HS-27A (cell line): ENCODE measurements at regions not wholly inside any gene's neighbourhood (a gene's known extent, or its start where the extent isn't known, plus 50 kb on each side); places are given as distances from the start of the nearest gene placed in this dataset.

ENCODE experiments used
- DNase-seq: peaks from one replicate; pipeline ENCODE4 v3.0.0-alpha.2; 2012; ENCODE audit warnings: low read depth, missing footprints

GRCh38 chr7:106419455-106420182, 134.8 kb upstream of the NAMPT start:
- no peak for DNase-seq

GRCh38 chr7:106418526-106418925, 133.7 kb upstream of the NAMPT start:
- DNase-seq, result no peak

- DNase-seq, result no peak
These were observed 133.3 kb upstream of the NAMPT start for GRCh38 chr7:106418094-106418493.

GRCh38 chr7:106417273-106417902, 132.6 kb upstream of the NAMPT start:
- DNase-seq, result no peak

GRCh38 chr7:106416430-106416829, 131.6 kb upstream of the NAMPT start:
- DNase-seq, result no peak

- no peak for DNase-seq
These were observed 130.7 kb upstream of the NAMPT start for GRCh38 chr7:106415433-106415832.

- DNase-seq, result no peak
These were observed 128.7 kb upstream of the NAMPT start for GRCh38 chr7:106413446-106413845.

GRCh38 chr7:106405697-106406141, 120.9 kb upstream of the NAMPT start:
- no peak for DNase-seq

- no peak for DNase-seq
These were observed 118.1 kb upstream of the NAMPT start for GRCh38 chr7:106402898-106403297.

GRCh38 chr7:106400923-106401322, 116.1 kb upstream of the NAMPT start:
- no peak for DNase-seq

GRCh38 chr7:106398786-106399185, 114.0 kb upstream of the NAMPT start:
- DNase-seq, result no peak

GRCh38 chr7:106397994-106398393, 113.2 kb upstream of the NAMPT start:
- no peak for DNase-seq

GRCh38 chr7:106394526-106394925, 109.7 kb upstream of the NAMPT start:
- DNase-seq, result no peak

GRCh38 chr7:106393564-106394251, 108.9 kb upstream of the NAMPT start:
- DNase-seq, result no peak

GRCh38 chr7:106392590-106392989, 107.8 kb upstream of the NAMPT start:
- no peak for DNase-seq

- no peak for DNase-seq
These were observed 107.4 kb upstream of the NAMPT start for GRCh38 chr7:106392144-106392543.

- no peak for DNase-seq
These were observed 102.2 kb upstream of the NAMPT start for GRCh38 chr7:106386958-106387357.

GRCh38 chr7:106384373-106384772, 99.6 kb upstream of the NAMPT start:
- no peak for DNase-seq

GRCh38 chr7:106382929-106383328, 98.1 kb upstream of the NAMPT start:
- no peak for DNase-seq

GRCh38 chr7:106382129-106382528, 97.3 kb upstream of the NAMPT start:
- DNase-seq, result no peak

GRCh38 chr7:106381252-106381651, 96.5 kb upstream of the NAMPT start:
- DNase-seq, result no peak

GRCh38 chr7:106377847-106378361, 93.1 kb upstream of the NAMPT start:
- DNase-seq, result no peak
